Right kidney (tissue), 1 donor: ENCODE measurements at regions not wholly inside any gene's neighbourhood (a gene's known extent, or its start where the extent isn't known, plus 50 kb on each side); places are given as distances from the start of the nearest gene placed in this dataset.
A peak's percentile ranks its signal among the peaks of the same experiment; 100 is the strongest.

Experiments
- DNase-seq: peaks from one replicate; pipeline ENCODE4 v3.0.0-alpha.2; 2016

DNA sequence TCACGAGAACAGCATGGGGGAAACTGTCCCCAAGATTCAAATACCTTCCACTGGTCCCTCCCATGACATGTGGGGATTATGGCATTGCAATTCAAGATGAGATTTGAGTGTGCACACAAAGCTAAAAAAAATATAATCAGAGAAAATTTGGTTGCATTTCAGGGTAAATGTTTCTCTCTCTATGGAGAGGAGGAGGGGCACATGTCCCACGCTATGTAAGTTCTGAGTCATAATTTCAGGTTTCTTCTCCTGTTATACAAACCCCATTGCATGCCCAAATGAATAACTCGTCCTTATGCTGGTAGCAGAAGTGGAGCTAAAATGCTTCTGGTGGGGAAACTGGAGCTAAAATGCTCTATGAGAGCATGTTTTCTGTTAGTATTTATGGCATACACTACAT lies 209.7 kb upstream of the DCBLD2 start:
- no peak for DNase-seq

DNA sequence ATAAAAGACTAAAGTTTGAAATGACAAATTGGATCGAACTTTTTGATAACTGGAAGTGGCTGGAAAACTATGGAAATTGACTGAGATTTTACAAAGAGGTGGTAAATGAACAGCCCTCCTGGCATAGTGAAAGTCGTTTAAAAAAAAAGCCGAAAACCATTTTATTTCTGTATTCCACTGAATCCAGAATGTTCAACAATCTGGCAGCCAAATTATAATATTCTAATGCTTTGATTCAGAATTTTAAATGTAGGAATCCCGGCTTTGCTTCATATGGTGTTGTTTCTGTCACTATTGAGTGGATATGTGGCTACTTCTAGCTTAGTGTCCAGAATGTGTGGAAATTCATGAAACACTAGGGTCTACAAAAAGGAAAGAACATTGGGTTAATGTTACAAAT lies 208.9 kb upstream of the DCBLD2 start:
- DNase-seq = no peak

DNA sequence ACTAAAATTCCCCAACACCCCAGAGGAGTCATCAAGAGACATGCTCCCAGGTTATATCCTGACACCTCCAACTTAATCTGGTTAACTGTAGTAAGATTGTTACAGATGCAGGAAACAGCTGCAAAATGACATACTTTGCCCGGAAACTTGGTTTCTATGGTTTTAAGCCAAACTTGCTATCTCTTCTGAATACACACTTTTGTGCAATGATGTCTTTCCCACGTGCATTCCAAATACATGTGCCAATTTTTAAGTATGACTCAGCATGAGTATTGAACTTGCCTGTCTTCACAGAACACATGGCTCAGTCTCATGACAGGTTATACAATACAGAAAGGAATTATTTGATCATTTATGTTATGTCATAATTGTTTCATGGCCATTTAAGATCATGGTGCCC lies 207.0 kb upstream of the DCBLD2 start:
- DNase-seq = no peak

DNA sequence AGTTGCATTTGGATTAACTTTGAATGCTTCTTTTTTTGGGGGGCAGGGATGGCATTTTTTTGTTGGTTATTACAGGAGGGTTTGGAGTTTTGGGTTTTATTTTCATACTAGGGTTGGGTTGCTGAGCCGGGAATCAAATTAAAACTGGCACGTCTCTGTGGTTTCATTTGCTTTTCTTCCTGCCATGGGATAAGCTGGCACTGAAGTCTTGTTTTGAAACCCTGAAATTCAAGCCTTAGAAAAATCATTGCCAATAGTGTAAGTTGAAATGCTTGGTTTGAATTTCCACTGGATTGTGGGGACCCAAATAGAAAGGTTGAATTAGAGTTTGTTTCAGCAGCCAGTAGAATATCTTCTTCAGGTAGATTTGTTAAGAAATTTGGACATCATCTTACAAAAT lies 193.1 kb upstream of the DCBLD2 start:
- no peak for DNase-seq

DNA sequence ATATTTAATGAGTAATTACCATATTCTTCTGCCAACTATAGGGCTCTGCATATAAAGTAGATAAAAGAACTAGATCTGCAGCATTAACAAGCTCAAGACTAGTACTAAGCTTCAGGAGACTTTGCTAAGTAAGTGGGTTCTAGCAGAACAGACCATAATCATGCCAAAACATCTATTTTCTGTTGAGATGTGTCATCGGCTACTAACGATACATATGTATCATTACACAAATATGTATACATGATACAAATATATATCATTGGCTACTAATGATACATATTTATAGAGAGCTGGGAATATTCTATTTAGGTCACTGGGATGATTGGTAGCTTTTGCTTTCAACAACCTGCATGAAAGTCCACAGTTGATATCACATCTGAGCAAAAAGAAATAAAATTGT lies 185.8 kb upstream of the DCBLD2 start:
- DNase-seq = no peak

DNA sequence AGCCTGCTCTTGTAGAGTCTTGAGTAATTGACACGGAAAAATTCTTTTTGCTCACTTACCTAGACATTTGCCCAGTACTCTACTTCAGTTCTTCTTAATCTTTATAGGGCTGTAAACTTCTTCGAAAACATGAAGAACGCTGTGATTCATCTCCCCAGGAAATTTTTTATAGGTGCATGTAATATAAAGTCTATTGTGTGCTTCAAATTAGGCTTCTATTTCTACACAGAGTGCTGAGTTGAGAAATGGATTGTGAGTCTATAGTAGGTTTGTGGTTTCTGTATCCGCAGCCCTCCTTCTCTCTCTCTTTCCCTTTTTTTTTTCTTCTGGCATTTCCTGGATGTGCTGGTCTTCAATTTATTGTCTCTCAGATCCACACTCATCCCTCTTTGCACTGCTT lies 183.3 kb upstream of the DCBLD2 start:
- no peak for DNase-seq

DNA sequence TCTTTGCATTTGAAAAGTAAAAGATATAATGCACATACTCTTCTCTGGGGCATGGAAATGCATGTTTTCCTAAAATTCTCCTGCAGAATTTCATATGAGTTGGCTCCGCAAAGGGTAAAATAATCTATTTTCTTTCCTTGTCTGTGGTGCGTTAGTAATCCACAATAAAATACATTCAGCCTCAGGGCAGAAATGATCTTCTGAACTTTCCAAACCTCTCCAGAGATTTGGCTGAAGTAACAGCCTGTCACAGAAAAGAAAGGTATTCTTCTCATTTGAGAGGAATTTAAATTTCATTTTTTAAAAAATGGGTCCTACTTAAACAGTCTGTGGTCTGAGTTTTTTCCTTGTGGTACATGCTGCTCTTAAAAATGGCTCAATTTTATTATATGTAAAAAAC lies 182.7 kb upstream of the DCBLD2 start:
- DNase-seq = no peak

DNA sequence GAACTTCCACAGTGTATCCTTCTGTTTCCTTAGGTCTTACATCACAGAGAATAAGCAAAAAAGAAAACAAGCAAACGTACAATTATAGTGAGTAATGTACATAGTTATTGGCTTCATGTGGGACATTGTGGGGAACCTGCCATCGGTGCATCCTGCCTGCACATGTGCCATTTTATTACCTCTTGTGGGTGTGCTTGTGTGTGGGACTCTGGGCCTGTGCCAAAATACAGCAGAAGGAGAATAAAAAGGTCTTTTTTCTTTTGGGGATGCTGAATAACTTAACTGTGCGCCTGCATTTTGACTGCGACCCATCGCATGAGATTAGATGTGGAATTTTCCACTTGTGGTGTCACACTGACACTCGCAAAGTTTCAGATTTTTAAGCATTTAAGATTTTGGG lies 169.6 kb upstream of the DCBLD2 start:
- no peak for DNase-seq

DNA sequence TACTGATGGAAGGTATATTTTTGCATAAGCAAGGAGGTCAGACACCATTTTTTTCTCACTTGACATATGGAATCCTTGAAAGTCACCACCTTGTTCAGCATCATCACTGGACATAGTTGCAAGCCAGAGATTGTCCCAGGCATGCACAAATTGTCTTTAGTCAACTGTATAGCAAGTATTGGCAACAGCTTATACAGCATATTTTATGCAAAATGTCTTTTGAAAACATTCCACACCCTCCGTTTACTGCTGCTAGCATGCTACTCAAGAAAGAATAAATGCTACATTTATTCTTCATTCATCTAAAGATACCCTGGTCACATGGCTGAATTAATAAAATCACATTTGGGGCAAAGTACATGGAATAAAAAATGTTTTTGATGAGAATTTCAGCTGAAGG lies 168.5 kb upstream of the DCBLD2 start:
- DNase-seq = no peak

DNA sequence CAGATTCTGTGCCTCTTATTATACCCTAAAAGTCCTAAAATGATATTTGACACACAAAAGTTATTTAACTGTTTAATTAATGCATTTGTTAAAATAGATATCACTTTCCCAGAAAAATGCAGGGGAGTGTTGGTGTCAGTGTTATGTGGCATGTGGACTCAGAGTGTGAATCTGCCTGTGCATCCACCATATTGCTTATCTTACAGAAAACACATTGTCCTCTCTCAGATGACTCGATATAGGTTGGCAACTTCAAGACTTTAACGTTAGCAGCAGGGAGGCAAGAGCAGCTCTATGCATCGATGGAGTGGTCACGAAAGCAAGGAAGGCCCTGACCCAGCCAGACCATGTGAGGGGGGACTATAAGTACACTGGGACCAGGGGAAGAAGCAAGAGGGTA lies 165.4 kb upstream of the DCBLD2 start:
- DNase-seq = no peak

DNA sequence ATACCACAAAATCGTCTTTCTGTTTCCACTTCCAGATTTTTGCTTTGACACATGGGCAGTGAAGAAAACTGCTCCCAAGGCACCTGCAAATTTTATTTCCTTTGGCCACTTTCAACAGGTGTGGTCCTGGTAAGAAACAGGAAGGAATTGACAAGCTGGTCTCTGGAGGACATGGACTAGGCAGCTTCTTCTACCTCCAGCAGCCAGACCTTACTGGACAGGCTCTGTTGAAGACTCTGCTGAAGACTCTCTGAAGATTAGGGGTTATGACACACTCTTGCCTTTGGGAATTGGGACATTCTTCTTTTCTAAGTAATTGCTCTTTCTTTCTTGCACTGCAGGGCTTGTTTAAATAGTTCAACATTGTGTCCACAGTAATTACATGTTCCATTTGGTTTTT lies 147.7 kb upstream of the DCBLD2 start:
- DNase-seq = no peak

DNA sequence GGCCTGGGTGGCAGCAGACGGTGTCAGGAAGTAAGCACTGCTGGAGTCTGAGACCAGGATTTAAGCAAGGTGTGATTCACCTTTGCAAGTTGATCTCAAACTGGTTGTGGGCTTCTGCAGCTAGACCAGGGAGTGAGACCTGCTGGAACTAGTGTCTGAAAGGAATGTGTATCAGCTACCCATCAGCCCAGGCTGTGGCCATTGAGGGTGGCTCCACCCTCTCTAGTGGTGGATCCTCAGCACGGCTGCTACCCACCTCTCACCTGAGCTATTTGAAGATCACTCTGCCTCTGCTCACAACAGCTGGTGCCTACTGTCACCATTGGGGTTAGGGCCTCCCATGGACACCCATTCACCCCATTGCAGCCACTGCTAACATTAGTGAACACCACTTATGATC lies 140.3 kb upstream of the DCBLD2 start:
- no peak for DNase-seq

DNA sequence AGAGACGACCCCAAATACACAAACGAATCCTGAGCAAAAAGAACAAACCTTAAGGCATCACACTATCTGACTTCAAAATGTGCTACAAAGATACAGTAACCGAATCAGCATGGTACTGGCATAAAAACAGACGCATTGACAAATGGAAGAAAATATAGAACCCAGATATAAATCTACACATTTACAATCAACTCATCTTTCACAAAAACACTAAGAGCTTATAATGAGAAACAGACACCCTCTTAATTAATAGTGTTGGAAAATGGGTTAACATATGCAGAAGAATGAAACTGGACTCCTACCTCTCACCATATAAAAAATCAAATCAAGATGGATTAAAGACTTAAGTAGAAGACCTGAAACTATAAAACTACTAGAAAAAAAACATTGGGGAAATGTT lies 130.3 kb upstream of the DCBLD2 start:
- DNase-seq = no peak

DNA sequence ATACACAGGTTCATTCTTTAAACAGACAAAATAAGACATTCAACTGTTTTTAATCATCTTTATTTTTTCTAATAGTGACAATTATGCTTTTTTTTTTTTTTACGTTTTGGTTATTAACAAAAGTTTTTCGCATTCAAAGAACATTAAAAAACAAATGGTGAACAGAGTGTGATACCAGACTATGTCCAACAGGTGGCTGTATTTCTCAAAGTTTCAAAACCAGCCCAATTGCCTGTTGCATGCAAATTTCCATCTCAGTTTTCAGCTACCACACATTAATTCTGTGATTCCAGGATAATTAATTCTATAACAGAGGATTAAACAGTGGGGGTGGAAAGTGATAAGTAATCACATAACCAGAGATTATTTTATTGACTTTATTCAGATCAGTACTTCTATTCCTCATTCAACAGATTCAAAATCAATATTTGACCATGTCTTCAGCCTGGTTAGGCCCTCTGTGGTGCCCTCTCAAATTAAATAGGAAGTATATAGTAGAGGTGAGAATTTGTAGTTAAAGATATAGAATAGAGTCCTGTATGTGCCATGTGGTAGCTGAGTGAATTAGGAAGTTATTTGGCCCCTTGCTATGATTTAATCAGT lies 122.2 kb upstream of the DCBLD2 start:
- no peak for DNase-seq

DNA sequence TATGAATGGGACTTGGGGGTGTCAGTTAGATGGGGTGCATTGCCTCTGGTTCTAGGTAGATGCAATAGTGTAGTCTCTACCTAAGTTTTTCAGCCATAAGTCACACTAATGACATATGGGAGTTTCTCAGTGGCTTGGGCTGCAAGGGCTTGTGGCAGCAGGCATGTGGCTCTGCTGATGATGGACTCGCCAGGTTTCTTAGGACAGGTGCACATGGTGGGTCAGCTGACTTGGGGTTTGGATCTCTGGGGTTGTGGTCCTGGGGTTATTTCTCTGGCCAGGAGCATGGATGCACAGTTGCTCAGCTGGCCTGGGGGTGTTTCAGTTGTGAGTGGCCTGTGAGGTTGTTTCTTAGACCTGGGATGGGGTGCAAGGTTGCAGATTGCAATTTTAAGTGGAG lies 120.0 kb upstream of the DCBLD2 start:
- no peak for DNase-seq

DNA sequence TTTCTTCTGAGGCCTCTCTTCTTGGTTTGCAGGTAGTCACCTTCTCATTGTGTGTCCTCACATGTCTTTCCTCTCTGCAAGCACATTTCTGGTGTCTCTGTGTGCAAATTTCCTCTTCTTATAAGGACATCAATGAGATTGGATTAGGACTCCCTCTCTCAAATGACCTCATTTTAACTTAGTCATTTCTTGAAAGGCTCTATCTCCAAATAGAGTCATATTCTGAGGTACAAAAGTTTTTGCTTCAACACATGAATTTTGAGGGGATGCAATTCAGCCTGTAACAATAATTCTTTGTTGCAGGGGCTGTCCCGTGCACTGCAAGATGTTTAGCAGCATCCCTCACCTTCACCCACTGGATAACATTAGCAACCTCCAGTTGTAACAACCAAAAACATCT lies 115.0 kb upstream of the DCBLD2 start:
- DNase-seq = no peak

DNA sequence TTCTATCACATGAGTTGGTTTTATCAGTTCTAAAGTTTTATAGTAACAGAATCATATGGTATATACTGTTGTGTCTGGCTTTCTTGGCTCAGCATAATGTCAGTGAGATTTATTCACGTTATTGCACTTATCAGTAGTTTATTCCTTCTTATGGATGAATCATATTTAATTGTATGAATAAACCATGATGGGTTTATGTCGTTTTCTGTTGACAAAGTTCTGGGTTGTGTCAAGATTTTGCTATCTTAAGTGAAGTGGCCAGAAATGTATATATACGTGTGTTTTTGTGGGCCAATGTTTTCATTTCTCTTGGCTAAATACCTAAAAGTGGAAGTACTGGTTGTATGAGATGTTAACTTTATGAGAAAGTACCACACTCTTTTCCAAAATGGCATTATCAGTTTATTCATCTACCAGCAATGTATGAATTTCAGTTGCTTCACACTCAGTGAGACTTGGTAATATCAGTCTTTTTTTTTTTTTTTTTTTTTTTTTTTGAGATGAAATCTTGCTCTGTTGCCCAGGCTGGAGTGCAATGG lies 112.4 kb upstream of the DCBLD2 start:
- no peak for DNase-seq

DNA sequence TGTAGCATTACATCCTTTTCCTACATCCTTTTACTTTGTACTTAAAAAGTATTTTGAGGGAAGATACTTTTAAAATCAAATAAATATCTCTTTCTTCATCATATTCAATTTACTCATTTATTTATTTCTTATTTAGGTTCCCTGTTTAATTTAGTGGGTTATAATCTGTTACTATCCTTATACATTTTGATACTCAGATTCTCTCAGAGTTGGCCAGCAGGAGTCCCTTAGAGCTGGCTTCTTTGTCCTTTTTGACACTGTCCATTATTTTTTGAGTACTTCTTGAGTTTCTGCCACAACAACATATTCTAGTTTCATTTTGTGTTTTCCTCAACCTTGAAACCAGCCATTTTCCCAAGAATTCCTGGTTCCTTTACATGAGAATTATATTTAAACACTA lies 111.6 kb upstream of the DCBLD2 start:
- no peak for DNase-seq

DNA sequence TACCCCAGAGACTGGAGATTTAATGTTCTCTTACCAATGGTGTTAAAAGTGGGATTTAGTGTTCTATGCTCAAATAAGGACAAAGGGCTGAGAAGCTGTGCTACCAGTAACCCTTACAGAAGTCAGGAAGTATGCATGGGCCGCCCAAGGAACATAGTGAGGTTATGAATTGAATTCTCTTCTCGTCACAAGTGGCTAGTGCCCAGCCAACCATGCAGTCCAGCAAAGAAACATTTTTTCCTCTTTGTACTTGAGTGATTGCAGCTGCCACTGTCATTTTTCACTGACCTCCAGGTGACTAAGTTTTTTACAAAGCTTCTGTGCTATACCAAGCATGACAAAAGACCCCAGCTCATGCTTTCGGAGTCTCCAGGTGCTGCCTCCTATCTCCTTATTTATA lies 110.6 kb upstream of the DCBLD2 start:
- peak; percentile 17 for DNase-seq

DNA sequence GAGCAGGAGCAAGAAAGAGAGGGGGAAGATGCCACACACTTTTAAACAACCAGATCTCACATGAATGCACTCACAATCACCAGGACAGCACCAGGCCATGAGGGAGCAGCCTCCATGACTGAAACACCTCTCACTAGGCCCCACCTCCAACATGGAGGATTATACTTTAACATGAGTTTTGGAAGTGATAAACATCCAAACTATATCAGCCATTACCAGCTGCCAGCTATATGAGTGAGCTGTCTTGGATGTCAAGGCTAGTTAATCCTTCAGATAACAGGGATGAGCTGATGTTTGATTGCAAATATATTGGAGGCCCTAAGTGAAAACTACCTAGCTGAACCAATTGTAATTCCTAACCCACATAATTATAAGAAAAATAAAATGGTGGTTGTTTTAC lies 108.4 kb upstream of the DCBLD2 start:
- DNase-seq = no peak

DNA sequence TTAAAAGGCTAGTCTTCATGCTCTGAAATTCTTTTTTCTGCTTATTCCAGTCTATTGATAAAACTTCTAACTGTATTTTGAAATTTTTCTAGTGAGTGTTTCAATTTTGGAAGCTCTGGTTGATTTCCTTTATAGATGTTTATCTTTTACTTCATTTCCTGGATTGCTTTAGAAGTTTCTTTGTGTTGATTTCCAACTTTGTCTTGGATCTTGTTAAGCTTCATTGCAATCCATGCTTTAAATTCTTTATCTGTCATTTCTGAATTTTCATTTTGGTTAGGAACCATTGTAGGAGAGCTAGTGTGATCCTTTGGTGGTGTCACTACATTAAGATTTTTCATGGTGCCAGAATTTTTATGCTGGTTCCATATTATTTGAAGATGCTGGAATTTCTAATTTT lies 105.2 kb upstream of the DCBLD2 start:
- no peak for DNase-seq

DNA sequence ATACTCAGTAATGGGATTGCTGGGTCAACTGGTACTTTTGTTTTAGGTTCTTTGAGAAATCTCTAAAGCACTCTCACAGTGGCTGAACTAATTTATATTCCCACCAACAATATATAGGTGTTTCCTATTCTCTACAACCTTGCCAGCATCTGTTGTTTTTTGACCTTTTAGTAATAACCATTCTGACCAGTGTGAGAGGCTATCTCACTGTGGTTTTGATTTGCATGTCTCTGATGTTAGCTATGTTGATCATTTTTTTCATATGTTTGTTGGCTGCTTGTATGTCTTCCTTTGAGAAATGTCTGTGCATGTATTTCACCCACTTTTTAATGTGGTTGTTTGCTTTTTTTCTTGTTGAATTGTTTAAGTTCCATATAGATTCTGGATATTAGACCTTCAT lies 98.2 kb upstream of the DCBLD2 start:
- DNase-seq = no peak

DNA sequence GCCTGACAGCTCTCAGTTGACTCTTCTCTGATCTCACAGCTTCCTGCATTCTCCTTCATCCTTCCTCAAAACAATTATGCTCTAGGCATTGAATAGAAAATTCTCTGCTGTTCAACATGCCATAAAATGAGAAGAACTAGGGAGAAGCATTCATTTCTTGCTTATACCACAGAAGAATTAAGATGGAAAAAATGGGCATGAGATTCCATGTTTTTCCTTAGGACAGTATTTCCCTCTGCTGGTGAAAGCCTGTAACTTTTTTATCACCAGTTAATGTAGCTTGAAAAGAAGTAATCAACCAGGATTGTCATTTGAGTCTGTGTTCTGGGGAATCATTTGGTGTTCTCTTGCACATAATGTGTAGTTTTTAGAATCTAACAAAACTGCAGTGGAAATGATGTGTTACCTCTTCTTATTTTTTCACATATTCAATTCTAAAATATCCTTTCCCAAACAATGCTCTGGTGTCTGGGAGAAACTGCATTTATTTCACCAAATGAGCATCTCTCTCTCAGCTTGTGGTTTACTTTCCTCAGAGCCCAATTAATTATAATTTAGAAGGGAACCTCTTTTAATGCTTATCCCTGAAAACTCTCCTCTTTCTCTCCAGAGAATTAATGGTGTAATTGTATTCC lies 92.8 kb upstream of the DCBLD2 start:
- DNase-seq = no peak

DNA sequence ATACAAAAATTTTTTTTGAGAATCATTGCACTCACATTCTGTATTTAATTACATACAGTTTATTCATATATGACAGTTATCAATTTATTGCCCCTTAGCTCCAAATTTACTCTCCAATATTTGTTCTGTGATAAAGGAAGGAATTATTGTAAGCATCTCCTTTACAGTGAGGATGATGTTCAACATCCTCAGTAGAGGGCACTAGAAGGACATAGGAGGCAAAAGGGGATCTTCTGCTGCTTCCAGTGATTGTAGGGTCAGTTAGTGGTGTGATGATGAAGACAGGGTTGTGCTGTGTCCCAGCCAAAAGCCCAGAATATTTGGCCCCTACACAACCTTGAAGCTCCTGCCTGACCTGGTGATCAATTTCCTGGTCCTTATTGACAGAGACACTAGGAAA lies 89.9 kb upstream of the DCBLD2 start:
- DNase-seq = no peak

DNA sequence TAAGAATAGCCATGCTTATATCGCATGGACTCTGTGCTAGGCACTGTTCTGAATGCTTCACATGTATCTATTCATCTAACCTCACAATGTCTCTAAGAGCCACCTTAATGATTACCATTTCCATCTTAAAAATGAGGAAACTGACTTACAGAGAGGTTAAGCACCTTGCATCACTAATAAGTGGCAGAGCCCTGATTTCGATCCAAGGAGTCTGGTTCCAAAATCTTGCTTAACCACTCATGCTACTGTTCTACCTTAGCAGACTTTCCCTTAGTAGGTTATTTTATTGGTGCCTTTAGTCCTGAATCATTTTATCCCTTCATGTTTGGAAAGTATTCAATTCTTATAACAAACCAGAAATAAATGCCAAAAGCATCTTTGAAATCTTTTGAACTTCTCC lies 89.2 kb upstream of the DCBLD2 start:
- DNase-seq = no peak
